GM23248 (cell line): ENCODE measurements at regions not wholly inside any gene's neighbourhood (a gene's known extent, or its start where the extent isn't known, plus 50 kb on each side); places are given as distances from the start of the nearest gene placed in this dataset.

Experiments
- DNase-seq: peaks from one replicate; pipeline ENCODE4 v3.0.0-alpha.2; 2015
- H2AFZ ChIP-seq: fragments of 200-600 bp; sonication (generic); 2 replicates; pipeline ENCODE4 v1.6.1; 2016; ENCODE audit warnings: antibody characterized with exemption
- H3F3A ChIP-seq: fragments of 200-600 bp; sonication (generic); 2 replicates; pipeline ENCODE4 v1.6.1; 2016; ENCODE audit warnings: mild to moderate bottlenecking, antibody characterized with exemption, mixed run types; ENCODE audit not compliant: insufficient read depth
- H3K27ac ChIP-seq: fragments of 200-600 bp; sonication (generic); 2 replicates; pipeline ENCODE4 v1.5.1; 2016; ENCODE audit warnings: mild to moderate bottlenecking
- H3K27me3 ChIP-seq: fragments of 200-600 bp; sonication (generic); replicated peaks from 2 replicates; pipeline ENCODE4 v1.6.1; 2016; ENCODE audit warnings: mild to moderate bottlenecking; ENCODE audit not compliant: insufficient read depth
- H3K36me3 ChIP-seq: fragments of 200-600 bp; sonication (generic); 2 replicates; pipeline ENCODE4 v1.6.1; 2016; ENCODE audit warnings: low read depth, mild to moderate bottlenecking
- H3K4me1 ChIP-seq: fragments of 200-600 bp; sonication (generic); 2 replicates; pipeline ENCODE4 v1.6.1; 2016; ENCODE audit warnings: mild to moderate bottlenecking; ENCODE audit not compliant: insufficient read depth
- H3K4me2 ChIP-seq: fragments of 200-600 bp; sonication (generic); one replicate; pipeline ENCODE4 v1.6.1; 2016; ENCODE audit warnings: mild to moderate bottlenecking; ENCODE audit not compliant: unreplicated experiment
- H3K4me3 ChIP-seq: fragments of 200-600 bp; sonication (generic); 2 replicates; pipeline ENCODE4 v1.5.1; 2016; ENCODE audit warnings: mild to moderate bottlenecking
- H3K79me2 ChIP-seq: fragments of 200-600 bp; sonication (generic); 2 replicates; pipeline ENCODE4 v1.6.1; 2016; ENCODE audit warnings: mild to moderate bottlenecking; ENCODE audit not compliant: insufficient read depth
- H3K9ac ChIP-seq: fragments of 200-600 bp; sonication (generic); 2 replicates; pipeline ENCODE4 v1.6.1; 2016; ENCODE audit warnings: mild to moderate bottlenecking
- H3K9me2 ChIP-seq: fragments of 200-600 bp; sonication (generic); 2 replicates; pipeline ENCODE4 v1.6.1; 2016; ENCODE audit warnings: mixed run types, mild to moderate bottlenecking, moderate library complexity; ENCODE audit not compliant: insufficient read depth
- H3K9me3 ChIP-seq: fragments of 200-600 bp; sonication (generic); one replicate; pipeline ENCODE4 v1.6.1; 2017; ENCODE audit warnings: low read depth
- H4K20me1 ChIP-seq: fragments of 200-600 bp; sonication (generic); 2 replicates; pipeline ENCODE4 v1.6.0; 2016; ENCODE audit not compliant: insufficient read depth
- EZH2 ChIP-seq: fragments of 200-600 bp; sonication (generic); IDR thresholded peaks from 2 replicates; pipeline ENCODE4 v1.6.1; 2018; ENCODE audit warnings: antibody characterized with exemption, mild to moderate bottlenecking; ENCODE audit not compliant: insufficient read depth, poor library complexity, severe bottlenecking
- EZH2phosphoT487 ChIP-seq: fragments of 200-600 bp; sonication (generic); IDR thresholded peaks from 2 replicates; pipeline ENCODE4 v1.6.1; 2018; ENCODE audit warnings: antibody characterized with exemption, moderate library complexity, mild to moderate bottlenecking, low read depth; ENCODE audit not compliant: insufficient read depth
- WGBS, 2 experiments: methylation state at CpG; one replicate each; pipeline ENCODE4 v1.1.6; 2015 to 2017; ENCODE audit warnings: low lambda C conversion rate in 2 of 2, low coverage in 1 of 2; ENCODE audit errors: missing lambda C conversion rate in 2 of 2; 5-methylcytosine and 5-hydroxymethylcytosine counted together
- in situ Hi-C: fragments of 300-500 bp; cut with MboI; formaldehyde crosslinking; loops from 2 replicates; pipeline ENCODE4 v1.15.0; 2020

DNA sequence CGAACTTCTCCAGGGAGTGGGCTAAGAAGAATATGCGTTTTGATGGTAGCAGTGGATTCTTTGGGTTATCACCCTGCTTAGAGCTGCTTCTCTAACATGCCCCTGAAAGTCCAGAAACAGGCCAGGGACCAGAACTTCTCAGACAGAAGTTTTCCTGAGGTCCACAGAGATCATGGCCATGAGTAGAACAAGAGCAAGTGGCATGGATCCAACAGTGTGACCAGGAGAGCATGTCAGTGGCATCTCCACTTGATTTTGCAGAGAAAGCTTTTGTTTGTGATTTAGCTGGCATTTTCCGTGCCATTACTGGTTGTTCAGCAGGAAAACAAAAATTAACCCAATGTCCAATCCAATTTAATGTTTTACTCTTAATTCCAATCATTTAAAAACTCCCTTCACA, 298.5 kb upstream of the CD180 start:
- H3K9me3 ChIP-seq: no peaks in the 10 kb centered on the region
- TF ChIP-seq EZH2 (no peak), EZH2phosphoT487 (no peak)
- in situ Hi-C loops: no loop called here
- DNase-seq: peak; percentile 4
- H3K27ac ChIP-seq: no peak overlapping the region
- H3K27me3 ChIP-seq: no peaks in the 10 kb centered on the region
- no peaks in the 10 kb centered on the region for H4K20me1 ChIP-seq
- H3K4me1 ChIP-seq: no peaks in the 10 kb centered on the region
- no peaks in the 10 kb centered on the region for H3K36me3 ChIP-seq
- no peak overlapping the region for H3K4me3 ChIP-seq
- H3K79me2 ChIP-seq: no peaks in the 10 kb centered on the region
- no peak overlapping the region for H3K4me2 ChIP-seq
- H3K9ac ChIP-seq: no peak overlapping the region
- no peak overlapping the region for H2AFZ ChIP-seq
- 73 to 76% methylated on average over 3 of the region's 3 CpGs for WGBS, 2 experiments
- H3K9me2 ChIP-seq: no peaks in the 10 kb centered on the region
- no peaks in the 10 kb centered on the region for H3F3A ChIP-seq

GRCh38 chr5:67494186-67494855, 297.7 kb upstream of the CD180 start:
- Histone ChIP-seq H3K27me3 (no peaks in the 10 kb centered on the region), H3K79me2 (no peaks in the 10 kb centered on the region), H3K4me3 (no peak overlapping the region), H3K36me3 (no peaks in the 10 kb centered on the region), H3K9me2 (no peaks in the 10 kb centered on the region), H2AFZ (no peak overlapping the region), H4K20me1 (no peaks in the 10 kb centered on the region), H3K9ac (no peak overlapping the region), H3K4me2 (no peak overlapping the region), H3K9me3 (no peaks in the 10 kb centered on the region), H3K27ac (no peak overlapping the region), H3K4me1 (no peaks in the 10 kb centered on the region), H3F3A (no peaks in the 10 kb centered on the region)
- TF ChIP-seq EZH2phosphoT487 (no peak), EZH2 (no peak)
- WGBS, 2 experiments: 53 to 58% methylated on average over 14 of the region's 14 CpGs
- in situ Hi-C loops: no loop called here
- DNase-seq: peak; percentile 8

- Histone ChIP-seq H3K9me3 (no peaks in the 10 kb centered on the region), H3K4me3 (no peak overlapping the region), H3K27me3 (no peaks in the 10 kb centered on the region), H2AFZ (no peak overlapping the region), H3K79me2 (no peaks in the 10 kb centered on the region), H3K4me2 (no peak overlapping the region), H3K27ac (no peak overlapping the region), H3F3A (no peaks in the 10 kb centered on the region), H3K9ac (no peak overlapping the region), H3K9me2 (no peaks in the 10 kb centered on the region), H3K4me1 (no peaks in the 10 kb centered on the region), H4K20me1 (no peaks in the 10 kb centered on the region), H3K36me3 (no peaks in the 10 kb centered on the region)
- TF ChIP-seq EZH2phosphoT487 (no peak), EZH2 (no peak)
- in situ Hi-C loops: no loop called here
- DNase-seq: peak; percentile 30
- WGBS, 2 experiments: 72 to 74% methylated on average over 2 of the region's 2 CpGs
Observed at GRCh38 chr5:67493676-67494075, 297.1 kb upstream of the CD180 start.

DNA sequence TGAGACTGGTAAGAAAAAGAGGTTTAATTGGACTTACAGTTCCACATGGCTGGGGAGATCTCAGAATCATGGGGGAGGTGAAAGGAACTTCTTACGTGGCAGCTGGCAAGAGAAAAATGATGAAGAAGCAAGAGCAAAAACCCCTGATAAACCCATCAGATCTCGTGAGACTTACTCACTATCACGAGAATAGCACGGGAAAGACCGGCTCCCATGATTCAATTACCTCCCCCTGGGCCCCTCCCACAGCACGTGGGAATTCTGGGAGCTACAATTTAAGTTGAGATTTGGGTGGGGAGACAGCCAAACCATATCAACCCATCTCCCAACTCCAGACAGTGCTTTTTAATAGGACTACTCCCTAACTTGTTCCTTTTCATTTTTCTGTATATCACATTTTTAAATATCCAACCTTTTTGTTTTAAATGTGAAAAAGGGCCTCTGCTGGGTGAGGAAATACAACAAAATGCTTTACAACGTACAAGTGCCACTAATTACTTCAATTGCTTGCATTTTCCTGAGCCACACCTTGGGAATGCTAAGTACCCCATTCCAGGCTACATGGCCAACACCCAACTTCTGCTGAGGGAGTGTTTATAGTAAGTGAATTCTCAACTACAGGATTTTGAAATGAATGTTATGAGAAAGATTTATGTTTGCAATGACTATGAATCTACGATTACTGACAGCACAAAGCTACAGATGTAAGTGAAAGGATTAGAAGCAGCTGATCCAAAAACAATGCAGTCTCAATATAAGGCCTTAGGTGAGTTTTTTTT, 294.1 kb upstream of the CD180 start:
- Histone ChIP-seq H3K9ac (no peak overlapping the region), H3K4me2 (no peak overlapping the region), H3K4me1 (no peaks in the 10 kb centered on the region), H3K9me3 (no peaks in the 10 kb centered on the region), H3K27ac (no peak overlapping the region), H3K9me2 (no peaks in the 10 kb centered on the region), H2AFZ (no peak overlapping the region), H4K20me1 (no peaks in the 10 kb centered on the region), H3F3A (no peaks in the 10 kb centered on the region), H3K36me3 (no peaks in the 10 kb centered on the region), H3K79me2 (no peaks in the 10 kb centered on the region), H3K4me3 (no peak overlapping the region), H3K27me3 (no peaks in the 10 kb centered on the region)
- in situ Hi-C loops: no loop called here
- WGBS, 2 experiments: 65 to 71% methylated on average over 8 of the region's 8 CpGs
- TF ChIP-seq EZH2 (no peak), EZH2phosphoT487 (no peak)
- DNase-seq: no peak
